ENCODE measurements at regions not wholly inside any gene's neighbourhood (a gene's known extent, or its start where the extent isn't known, plus 50 kb on each side); places are given as distances from the start of the nearest gene placed in this dataset.

GRCh38 chr11:122032317-122032716 is 83.7 kb downstream of the BLID start:
- no peak for TF ChIP-seq CTCF (IDR thresholded peaks at IDR 0.05; ENCODE audit: insufficient read depth, low read depth, low read length)
- TF ChIP-seq EZH2 (IDR thresholded peaks at IDR 0.05; ENCODE audit: insufficient read depth, low read length), result no peak

Measured in astrocyte (in vitro differentiated cells and primary cell).